NCI-H510A treated with DMSO at 0.1 percent for 48 hours (cell line): ENCODE measurements at regions not wholly inside any gene's neighbourhood (a gene's known extent, or its start where the extent isn't known, plus 50 kb on each side); places are given as distances from the start of the nearest gene placed in this dataset.
"Not testable (repeated sequence)": the region's sequence is repeated elsewhere in the genome, so short reads cannot be mapped to it uniquely, and the experiment has no call there.

ENCODE experiments used
- DNase-seq: peaks from one replicate; lab custom pipeline; 2025; lab: John Stamatoyannopoulos, UW

GRCh38 chr2:53356291-53356905, 411.2 kb upstream of the CHAC2 start:
- no peak for DNase-seq

- DNase-seq: no peak
Measured at GRCh38 chr2:53353135-53354114, 414.2 kb upstream of the CHAC2 start.

GRCh38 chr2:53347269-53347668, 420.3 kb upstream of the CHAC2 start:
- no peak for DNase-seq

- no peak for DNase-seq
Measured at GRCh38 chr2:53342248-53342647, 425.4 kb upstream of the CHAC2 start.

- no peak for DNase-seq
Measured at GRCh38 chr2:53334610-53335009, 433.0 kb upstream of the CHAC2 start.

GRCh38 chr2:53331667-53332066, 435.9 kb upstream of the CHAC2 start:
- no peak for DNase-seq

GRCh38 chr2:53317861-53318260, 449.7 kb upstream of the CHAC2 start:
- no peak for DNase-seq

GRCh38 chr2:53315149-53315548, 452.5 kb upstream of the CHAC2 start:
- DNase-seq: no peak

GRCh38 chr2:53314718-53315117, 452.9 kb upstream of the CHAC2 start:
- DNase-seq: no peak

GRCh38 chr2:53313644-53314043, 454.0 kb upstream of the CHAC2 start:
- not testable (repeated sequence) for DNase-seq

- DNase-seq: no peak
Measured at GRCh38 chr2:53312721-53313120, 454.9 kb upstream of the CHAC2 start.

GRCh38 chr2:53312181-53312580, 455.4 kb upstream of the CHAC2 start:
- no peak for DNase-seq

- DNase-seq: no peak
Measured at GRCh38 chr2:53303012-53303578, 464.5 kb upstream of the CHAC2 start.

GRCh38 chr2:53302455-53302854, 465.1 kb upstream of the CHAC2 start:
- no peak for DNase-seq

- no peak for DNase-seq
Measured at GRCh38 chr2:53289309-53290006, 478.1 kb upstream of the CHAC2 start.

- DNase-seq: no peak
Measured at GRCh38 chr2:53286345-53286744, 481.3 kb upstream of the CHAC2 start.

- DNase-seq: no peak
Measured at GRCh38 chr2:53275743-53276142, 491.9 kb upstream of the CHAC2 start.

GRCh38 chr2:53268626-53269025, 499.0 kb upstream of the CHAC2 start:
- no peak for DNase-seq

GRCh38 chr2:53268086-53268485, 499.5 kb upstream of the CHAC2 start:
- no peak for DNase-seq

- DNase-seq: no peak
Measured at GRCh38 chr2:53265544-53266299, 501.9 kb upstream of the CHAC2 start.

GRCh38 chr2:53260568-53260967, 507.0 kb upstream of the CHAC2 start:
- DNase-seq: no peak
